GM12864 (cell line): ENCODE measurements at regions not wholly inside any gene's neighbourhood (a gene's known extent, or its start where the extent isn't known, plus 50 kb on each side); places are given as distances from the start of the nearest gene placed in this dataset.

Experiments
- DNase-seq: peaks from one replicate; pipeline ENCODE4 v3.0.0-alpha.2; 2011; ENCODE audit warnings: low read depth
- H3K4me3 ChIP-seq: 2 replicates; pipeline ENCODE4 v1.5.1; 2011; ENCODE audit warnings: mild to moderate bottlenecking, low read depth, low read length, control low read depth
- TF ChIP-seq, protein P1 (sequence below): IDR thresholded peaks from 2 replicates; pipeline ENCODE4 v1.5.1; 2011; ENCODE audit warnings: low read depth, mild to moderate bottlenecking, moderate library complexity, low read length, control low read depth, inconsistent platforms; ENCODE audit errors: missing control alignments

DNA sequence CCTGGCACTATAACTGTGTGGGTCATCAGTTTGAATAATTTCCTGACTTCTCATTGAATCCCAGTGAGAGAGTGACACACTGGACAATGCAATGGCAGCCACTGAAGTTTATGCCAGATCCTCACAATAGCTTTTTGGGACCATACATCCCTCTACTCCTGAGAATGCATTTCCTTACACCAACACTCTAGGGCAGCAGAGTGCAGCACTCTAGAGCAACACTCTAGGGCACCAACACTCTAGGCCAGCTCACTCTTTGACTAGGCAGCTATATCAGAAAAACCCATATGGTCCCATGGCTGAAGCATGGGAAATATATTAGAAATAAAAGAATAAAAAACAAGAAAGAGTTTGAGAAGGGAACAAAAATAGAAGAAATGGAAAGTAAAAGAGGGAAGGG is 309.2 kb downstream of the MAP2K6 start:
- DNase-seq, result no peak
- H3K4me3 ChIP-seq, result no peak overlapping the region
- TF ChIP-seq, protein P1, sequence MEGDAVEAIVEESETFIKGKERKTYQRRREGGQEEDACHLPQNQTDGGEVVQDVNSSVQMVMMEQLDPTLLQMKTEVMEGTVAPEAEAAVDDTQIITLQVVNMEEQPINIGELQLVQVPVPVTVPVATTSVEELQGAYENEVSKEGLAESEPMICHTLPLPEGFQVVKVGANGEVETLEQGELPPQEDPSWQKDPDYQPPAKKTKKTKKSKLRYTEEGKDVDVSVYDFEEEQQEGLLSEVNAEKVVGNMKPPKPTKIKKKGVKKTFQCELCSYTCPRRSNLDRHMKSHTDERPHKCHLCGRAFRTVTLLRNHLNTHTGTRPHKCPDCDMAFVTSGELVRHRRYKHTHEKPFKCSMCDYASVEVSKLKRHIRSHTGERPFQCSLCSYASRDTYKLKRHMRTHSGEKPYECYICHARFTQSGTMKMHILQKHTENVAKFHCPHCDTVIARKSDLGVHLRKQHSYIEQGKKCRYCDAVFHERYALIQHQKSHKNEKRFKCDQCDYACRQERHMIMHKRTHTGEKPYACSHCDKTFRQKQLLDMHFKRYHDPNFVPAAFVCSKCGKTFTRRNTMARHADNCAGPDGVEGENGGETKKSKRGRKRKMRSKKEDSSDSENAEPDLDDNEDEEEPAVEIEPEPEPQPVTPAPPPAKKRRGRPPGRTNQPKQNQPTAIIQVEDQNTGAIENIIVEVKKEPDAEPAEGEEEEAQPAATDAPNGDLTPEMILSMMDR, result peak; percentile 10

- TF ChIP-seq, protein P1, result no peak
- no peak overlapping the region for H3K4me3 ChIP-seq
Observed at GRCh38 chr17:69724238-69724637, 309.7 kb downstream of the MAP2K6 start.

GRCh38 chr17:69725146-69725545 is 310.6 kb downstream of the MAP2K6 start:
- no peak for DNase-seq
- H3K4me3 ChIP-seq, result no peak overlapping the region
- TF ChIP-seq, protein P1, result no peak

More at GRCh38 chr17:69724238-69724637, 309.7 kb downstream of the MAP2K6 start:
- no peak for DNase-seq

DNA sequence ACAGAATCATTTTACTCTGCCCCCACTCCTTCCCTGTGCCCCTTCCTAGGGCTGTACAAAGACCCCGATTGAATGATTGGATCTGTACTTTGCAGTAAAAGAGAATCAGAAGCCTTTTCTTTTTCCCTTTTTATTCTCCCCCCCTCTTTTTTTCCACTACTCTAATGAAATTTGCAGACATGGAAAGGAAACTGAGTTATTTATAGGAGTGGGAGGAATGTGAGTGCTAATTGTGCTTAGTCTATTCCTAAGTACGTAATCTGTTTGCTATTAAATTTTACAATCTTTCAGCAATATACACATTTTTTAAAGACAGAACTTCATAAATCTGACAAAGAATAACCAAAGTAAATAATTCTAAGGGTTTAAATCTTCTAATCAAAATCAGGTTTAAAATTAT is 314.3 kb downstream of the MAP2K6 start:
- no peak for DNase-seq
- H3K4me3 ChIP-seq, result no peak overlapping the region
- TF ChIP-seq, protein P1, result no peak

- TF ChIP-seq, protein P1, result no peak
- no peak overlapping the region for H3K4me3 ChIP-seq
- no peak for DNase-seq
Observed at GRCh38 chr17:69729944-69730343, 315.4 kb downstream of the MAP2K6 start.

- TF ChIP-seq, protein P1, result no peak
Observed at GRCh38 chr17:69732272-69732918, 317.9 kb downstream of the MAP2K6 start.

More at GRCh38 chr17:69732272-69732918, 317.9 kb downstream of the MAP2K6 start:
- no peak for DNase-seq
- no peak overlapping the region for H3K4me3 ChIP-seq
